ENCODE measurements at regions not wholly inside any gene's neighbourhood (a gene's known extent, or its start where the extent isn't known, plus 50 kb on each side); places are given as distances from the start of the nearest gene placed in this dataset.

DNA sequence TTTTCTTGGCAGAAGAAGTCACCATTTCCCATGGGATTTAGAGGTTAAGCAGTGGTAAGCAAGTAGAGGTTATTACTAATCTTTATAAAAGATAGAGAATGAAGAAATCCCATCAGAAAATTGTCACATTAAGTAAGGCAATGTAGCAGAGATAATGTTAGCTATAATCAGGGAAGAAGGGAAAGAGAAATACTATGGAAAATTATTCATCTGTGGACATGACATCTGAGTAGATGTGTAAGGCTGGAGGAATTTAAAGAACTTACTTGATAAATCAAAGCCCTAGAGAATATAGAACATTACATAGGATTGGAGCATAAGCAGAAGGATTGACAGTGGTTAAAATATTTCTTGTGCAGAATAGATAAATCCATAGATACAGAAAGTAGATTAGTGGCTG, 553.1 kb upstream of the CBLB start:
- TF ChIP-seq POLR2A (IDR thresholded peaks at IDR 0.05) (no peak), CTCF (IDR thresholded peaks at IDR 0.05) (no peak)

Measured in Peyer's patch (tissue), 4 donors.